Omental fat pad (tissue), 3 donors: ENCODE measurements at regions not wholly inside any gene's neighbourhood (a gene's known extent, or its start where the extent isn't known, plus 50 kb on each side); places are given as distances from the start of the nearest gene placed in this dataset.

Experiments
- ATAC-seq: fragments of 150-250 bp; one replicate; pipeline ENCODE4 v1.9.1; 2016; ENCODE audit warnings: mild to moderate bottlenecking, moderate library complexity; ENCODE audit not compliant: low FRiP score
- DNase-seq: peaks from one replicate; pipeline ENCODE4 v3.0.0-alpha.2; 2019; ENCODE audit warnings: low spot score
- CTCF ChIP-seq, 3 donors: fragments of 450-650 bp; IDR thresholded peaks; one replicate each; pipeline ENCODE4 v1.5.1; 2016 to 2017; ENCODE audit warnings: antibody characterized with exemption in 3 of 3, mild to moderate bottlenecking in 3 of 3, moderate library complexity in 2 of 3

GRCh38 chr1:69196071-69196470 is 371.7 kb upstream of the LRRC7 start:
- TF ChIP-seq CTCF (IDR thresholded peaks at IDR 0.05) = no peak
- ATAC-seq (no peak), DNase-seq (no peak)

- ATAC-seq = no peak
- DNase-seq = no peak
- TF ChIP-seq CTCF (IDR thresholded peaks at IDR 0.05) = no peak
Measured at GRCh38 chr1:69197816-69198215, 369.9 kb upstream of the LRRC7 start.

- ATAC-seq (no peak), DNase-seq (no peak)
- no peak for TF ChIP-seq CTCF (IDR thresholded peaks at IDR 0.05)
Measured at GRCh38 chr1:69201716-69202115, 366.0 kb upstream of the LRRC7 start.

GRCh38 chr1:69203166-69203565 is 364.6 kb upstream of the LRRC7 start:
- DNase-seq (no peak), ATAC-seq (no peak)
- no peak for TF ChIP-seq CTCF (IDR thresholded peaks at IDR 0.05)

- no peak for TF ChIP-seq CTCF (IDR thresholded peaks at IDR 0.05)
- no peak for ATAC-seq
- DNase-seq = no peak
Measured at GRCh38 chr1:69213644-69214043, 354.1 kb upstream of the LRRC7 start.

- DNase-seq (no peak), ATAC-seq (no peak)
- TF ChIP-seq CTCF (IDR thresholded peaks at IDR 0.05) = no peak
Measured at GRCh38 chr1:69215883-69216282, 351.8 kb upstream of the LRRC7 start.

GRCh38 chr1:69220672-69221071 is 347.1 kb upstream of the LRRC7 start:
- TF ChIP-seq CTCF (IDR thresholded peaks at IDR 0.05) = no peak
- DNase-seq (no peak), ATAC-seq (no peak)
